ENCODE measurements at regions not wholly inside any gene's neighbourhood (a gene's known extent, or its start where the extent isn't known, plus 50 kb on each side); places are given as distances from the start of the nearest gene placed in this dataset.

DNA sequence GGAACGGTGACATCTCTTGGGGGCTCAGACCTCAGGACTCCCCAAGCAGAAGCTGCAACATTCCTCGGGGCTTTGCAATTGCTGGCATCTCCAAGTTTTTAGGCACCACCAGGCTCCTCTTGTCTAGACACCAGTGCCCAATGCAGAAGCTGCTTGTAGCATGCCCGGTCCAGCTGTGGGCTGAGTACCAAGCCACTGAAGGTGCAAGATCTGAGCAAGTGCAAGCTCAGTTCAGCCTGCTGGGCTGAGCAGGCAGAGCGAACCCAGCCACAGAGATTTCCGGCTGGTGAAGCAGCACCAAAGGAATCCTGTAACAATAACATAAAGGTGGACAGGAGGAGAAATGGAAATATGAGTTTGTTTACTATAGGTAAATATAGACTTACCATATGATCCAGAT is 995.4 kb upstream of the B3GALT2 start:
- no peak for DNase-seq (ENCODE audit: low read depth in 1 of 2, low spot score in 1 of 2)
- TF ChIP-seq CTCF (IDR thresholded peaks at IDR 0.05; ENCODE audit: insufficient read depth, low read length), result no peak
- no peak for TF ChIP-seq REST (IDR thresholded peaks at IDR 0.05; ENCODE audit: insufficient replicate concordance, low read depth)
- no peak for TF ChIP-seq GABPA (IDR thresholded peaks at IDR 0.05; ENCODE audit: low read depth)
- no peak for TF ChIP-seq SPI1 (IDR thresholded peaks at IDR 0.05; ENCODE audit: borderline replicate concordance, low read depth)
- TF ChIP-seq POLR2AphosphoS5 (IDR thresholded peaks at IDR 0.05; ENCODE audit: low read depth), result no peak
- no peak overlapping the region for H3K27ac ChIP-seq (replicated peaks)

DNA sequence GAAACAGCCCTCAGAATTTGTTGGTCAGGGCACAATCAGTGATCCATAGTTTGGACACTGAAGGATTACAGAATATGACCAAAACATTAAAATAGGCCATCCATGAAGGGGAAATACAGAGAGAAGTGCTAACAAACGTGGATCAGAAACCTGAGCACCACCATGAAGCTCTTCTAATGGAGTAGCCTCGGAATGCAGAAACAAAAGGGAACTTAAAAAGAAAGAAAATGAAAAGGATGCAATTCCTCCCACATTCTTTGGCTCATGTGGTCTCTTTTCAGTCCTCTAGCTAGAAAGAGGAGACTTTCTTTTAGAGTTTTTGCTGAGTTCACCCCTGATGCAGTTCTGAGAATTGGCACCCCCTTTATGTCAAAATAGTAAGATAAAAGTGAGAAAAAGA is 989.8 kb upstream of the B3GALT2 start:
- Histone ChIP-seq H3K27me3 (ENCODE audit: insufficient read depth, poor library complexity, severe bottlenecking) (no peaks in the 10 kb centered on the region), H3K27ac (replicated peaks) (no peak overlapping the region), H3K4me3 (replicated peaks; ENCODE audit: insufficient read depth, low read length) (no peak overlapping the region)
- no peak for DNase-seq (ENCODE audit: low read depth in 1 of 2, low spot score in 1 of 2)
- no peak for TF ChIP-seq POLR2AphosphoS5 (IDR thresholded peaks at IDR 0.05; ENCODE audit: low read depth)
- TF ChIP-seq CTCF (IDR thresholded peaks at IDR 0.05; ENCODE audit: insufficient read depth, low read length), result no peak
- TF ChIP-seq SPI1 (IDR thresholded peaks at IDR 0.05; ENCODE audit: borderline replicate concordance, low read depth), result no peak
- TF ChIP-seq REST (IDR thresholded peaks at IDR 0.05; ENCODE audit: insufficient replicate concordance, low read depth), result no peak
- no peak for TF ChIP-seq GABPA (IDR thresholded peaks at IDR 0.05; ENCODE audit: low read depth)

More for the DNA sequence above, 995.4 kb upstream of the B3GALT2 start:
- Histone ChIP-seq H3K4me3 (replicated peaks; ENCODE audit: insufficient read depth, low read length) (no peak overlapping the region), H3K27me3 (ENCODE audit: insufficient read depth, poor library complexity, severe bottlenecking) (no peaks in the 10 kb centered on the region)

DNA sequence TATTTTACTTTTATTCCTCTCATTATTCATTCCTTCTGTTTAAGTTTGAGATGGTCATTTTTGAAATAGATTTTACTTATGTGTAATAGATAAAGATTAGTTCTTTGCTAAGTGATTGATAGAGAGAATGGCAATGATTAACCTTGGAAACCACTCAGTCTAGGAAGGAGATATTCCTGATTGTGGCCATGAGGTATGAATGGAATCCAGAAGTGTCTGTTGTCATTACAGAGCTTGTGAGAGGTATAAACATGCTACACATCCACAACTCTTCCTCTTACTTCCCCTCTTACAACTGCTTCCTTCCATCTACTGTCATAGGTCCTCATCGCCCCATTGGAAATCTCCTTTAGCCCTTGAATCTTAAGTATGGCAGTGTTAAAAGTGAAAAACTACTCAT is 988.8 kb upstream of the B3GALT2 start:
- TF ChIP-seq REST (IDR thresholded peaks at IDR 0.05; ENCODE audit: insufficient replicate concordance, low read depth) (no peak), SPI1 (IDR thresholded peaks at IDR 0.05; ENCODE audit: borderline replicate concordance, low read depth) (no peak), POLR2AphosphoS5 (IDR thresholded peaks at IDR 0.05; ENCODE audit: low read depth) (no peak), CTCF (IDR thresholded peaks at IDR 0.05; ENCODE audit: insufficient read depth, low read length) (no peak), GABPA (IDR thresholded peaks at IDR 0.05; ENCODE audit: low read depth) (no peak)
- no peak overlapping the region for H3K4me3 ChIP-seq (replicated peaks; ENCODE audit: insufficient read depth, low read length)
- DNase-seq (ENCODE audit: low read depth in 1 of 2, low spot score in 1 of 2), result no peak
- no peak overlapping the region for H3K27ac ChIP-seq (replicated peaks)
- no peaks in the 10 kb centered on the region for H3K27me3 ChIP-seq (ENCODE audit: insufficient read depth, poor library complexity, severe bottlenecking)

Data from HL-60 (cell line).